Mononuclear cell (primary cell): ENCODE measurements at regions not wholly inside any gene's neighbourhood (a gene's known extent, or its start where the extent isn't known, plus 50 kb on each side); places are given as distances from the start of the nearest gene placed in this dataset.

ENCODE experiments used
- H3K27me3 ChIP-seq: 2 replicates; pipeline ENCODE4 v1.6.0; 2011; ENCODE audit warnings: low read length, control low read depth; ENCODE audit not compliant: insufficient read depth
- H3K4me1 ChIP-seq: 2 replicates; pipeline ENCODE4 v1.5.1; 2011; ENCODE audit warnings: mild to moderate bottlenecking, low read length, control low read depth; ENCODE audit not compliant: insufficient read depth
- H3K4me3 ChIP-seq: 2 replicates; pipeline ENCODE4 v1.5.1; 2011; ENCODE audit warnings: mild to moderate bottlenecking, low read length, moderate library complexity
- H3K9me3 ChIP-seq: 2 replicates; pipeline ENCODE4 v1.5.1; 2011; ENCODE audit warnings: low read depth, mild to moderate bottlenecking, control low read depth, low read length

GRCh38 chr2:239473211-239473805, 72.5 kb upstream of the HDAC4 start:
- H3K9me3 ChIP-seq: no peaks in the 10 kb centered on the region
- H3K27me3 ChIP-seq: no peaks in the 10 kb centered on the region
- no peak overlapping the region for H3K4me3 ChIP-seq
- H3K4me1 ChIP-seq: no peaks in the 10 kb centered on the region

- Histone ChIP-seq H3K27me3 (no peaks in the 10 kb centered on the region), H3K4me1 (no peaks in the 10 kb centered on the region), H3K9me3 (no peaks in the 10 kb centered on the region), H3K4me3 (no peak overlapping the region)
Measured at GRCh38 chr2:239472235-239472775, 71.5 kb upstream of the HDAC4 start.

- no peaks in the 10 kb centered on the region for H3K27me3 ChIP-seq
- H3K9me3 ChIP-seq: no peaks in the 10 kb centered on the region
- H3K4me3 ChIP-seq: no peak overlapping the region
- H3K4me1 ChIP-seq: peaks cover 3% of the 10 kb centered on the region
Measured at GRCh38 chr2:239471011-239471792, 70.4 kb upstream of the HDAC4 start.

- H3K27me3 ChIP-seq: no peaks in the 10 kb centered on the region
- H3K4me1 ChIP-seq: peaks cover 12% of the 10 kb centered on the region
- no peaks in the 10 kb centered on the region for H3K9me3 ChIP-seq
- H3K4me3 ChIP-seq: no peak overlapping the region
Measured at GRCh38 chr2:239470151-239470900, 69.5 kb upstream of the HDAC4 start.

GRCh38 chr2:239469106-239469960, 68.5 kb upstream of the HDAC4 start:
- Histone ChIP-seq H3K9me3 (no peaks in the 10 kb centered on the region), H3K4me1 (peaks cover 22% of the 10 kb centered on the region), H3K27me3 (no peaks in the 10 kb centered on the region), H3K4me3 (no peak overlapping the region)

GRCh38 chr2:239468491-239469105, 67.8 kb upstream of the HDAC4 start:
- Histone ChIP-seq H3K4me3 (no peak overlapping the region), H3K4me1 (peaks cover 29% of the 10 kb centered on the region), H3K9me3 (no peaks in the 10 kb centered on the region), H3K27me3 (no peaks in the 10 kb centered on the region)

GRCh38 chr2:239467956-239468490, 67.2 kb upstream of the HDAC4 start:
- Histone ChIP-seq H3K9me3 (no peaks in the 10 kb centered on the region), H3K4me3 (no peak overlapping the region), H3K27me3 (no peaks in the 10 kb centered on the region), H3K4me1 (peaks cover 33% of the 10 kb centered on the region)

- Histone ChIP-seq H3K9me3 (no peaks in the 10 kb centered on the region), H3K4me3 (no peak overlapping the region), H3K27me3 (no peaks in the 10 kb centered on the region), H3K4me1 (peaks cover 33% of the 10 kb centered on the region)
Measured at GRCh38 chr2:239467281-239467955, 66.6 kb upstream of the HDAC4 start.

- Histone ChIP-seq H3K4me1 (peaks cover 33% of the 10 kb centered on the region), H3K27me3 (no peaks in the 10 kb centered on the region), H3K4me3 (no peak overlapping the region), H3K9me3 (no peaks in the 10 kb centered on the region)
Measured at GRCh38 chr2:239466755-239467271, 66.0 kb upstream of the HDAC4 start.

GRCh38 chr2:239466061-239466754, 65.4 kb upstream of the HDAC4 start:
- H3K9me3 ChIP-seq: no peaks in the 10 kb centered on the region
- H3K4me1 ChIP-seq: peaks cover 33% of the 10 kb centered on the region
- no peak overlapping the region for H3K4me3 ChIP-seq
- H3K27me3 ChIP-seq: no peaks in the 10 kb centered on the region

GRCh38 chr2:239465017-239466001, 64.5 kb upstream of the HDAC4 start:
- Histone ChIP-seq H3K4me1 (peaks cover 33% of the 10 kb centered on the region), H3K27me3 (no peaks in the 10 kb centered on the region), H3K4me3 (no peak overlapping the region), H3K9me3 (no peaks in the 10 kb centered on the region)
